DND-41 (cell line): ENCODE measurements at regions not wholly inside any gene's neighbourhood (a gene's known extent, or its start where the extent isn't known, plus 50 kb on each side); places are given as distances from the start of the nearest gene placed in this dataset.

Source experiments
- ATAC-seq: fragments of 200-7000 bp; cut with Tn5 transposase; 3 replicates; pipeline ENCODE4 v1.9.1; 2021; ENCODE audit warnings: low read depth; ENCODE audit not compliant: insufficient read depth
- DNase-seq: peaks from one replicate; pipeline ENCODE4 v3.0.0-alpha.2; 2020
- H2AFZ ChIP-seq: 2 replicates; pipeline ENCODE4 v1.6.0; 2012; ENCODE audit warnings: low read depth, low read length
- H3K27ac ChIP-seq: 2 replicates; pipeline ENCODE4 v1.5.1; 2012; ENCODE audit warnings: low read length, inconsistent platforms
- H3K27me3 ChIP-seq: fragments of 200-600 bp; sonication (generic); 2 replicates; pipeline ENCODE4 v1.6.0; 2012; ENCODE audit warnings: low read length, mild to moderate bottlenecking, inconsistent platforms; ENCODE audit not compliant: insufficient read depth, poor library complexity
- H3K36me3 ChIP-seq: 2 replicates; pipeline ENCODE4 v1.5.1; 2012; ENCODE audit warnings: low read length, inconsistent platforms; ENCODE audit not compliant: insufficient read depth
- H3K4me1 ChIP-seq: 2 replicates; pipeline ENCODE4 v1.5.1; 2012; ENCODE audit warnings: mild to moderate bottlenecking, low read length; ENCODE audit not compliant: insufficient read depth
- H3K4me2 ChIP-seq: 2 replicates; pipeline ENCODE4 v1.6.0; 2012; ENCODE audit warnings: mild to moderate bottlenecking, moderate library complexity, low read length, inconsistent platforms; ENCODE audit not compliant: insufficient read depth
- H3K4me3 ChIP-seq, 2 experiments: fragments of 200-600 bp in 1 of 2; shearing (Covaris generic) in 1 of 2; 2 replicates each; pipeline ENCODE4 v1.5.1; 2012 to 2016; ENCODE audit warnings: inconsistent platforms in 2 of 2, low read length in 2 of 2, mild to moderate bottlenecking in 2 of 2, low read depth in 1 of 2, moderate library complexity in 1 of 2
- H3K79me2 ChIP-seq: 2 replicates; pipeline ENCODE4 v1.6.0; 2012; ENCODE audit warnings: low read length, inconsistent platforms; ENCODE audit not compliant: insufficient read depth
- H3K9ac ChIP-seq: 2 replicates; pipeline ENCODE4 v1.6.0; 2012; ENCODE audit warnings: low read depth, mild to moderate bottlenecking, inconsistent platforms, low read length, moderate library complexity
- H3K9me3 ChIP-seq: 2 replicates; pipeline ENCODE4 v1.5.1; 2012; ENCODE audit warnings: low read length, moderate library complexity, mild to moderate bottlenecking, inconsistent platforms; ENCODE audit not compliant: insufficient read depth, severe bottlenecking
- H4K20me1 ChIP-seq: 2 replicates; pipeline ENCODE4 v1.6.0; 2012; ENCODE audit warnings: low read length; ENCODE audit not compliant: insufficient read depth
- CTCF ChIP-seq: IDR thresholded peaks from 2 replicates; pipeline ENCODE4 v1.5.1; 2012; ENCODE audit warnings: borderline replicate concordance, low read length, moderate library complexity, mild to moderate bottlenecking; ENCODE audit not compliant: poor library complexity, severe bottlenecking; ENCODE audit errors: extremely low read depth
- EZH2 ChIP-seq: IDR thresholded peaks from 3 replicates; pipeline ENCODE4 v1.6.1; 2012; ENCODE audit warnings: borderline replicate concordance, low read depth, mild to moderate bottlenecking, moderate library complexity, low read length, inconsistent platforms; ENCODE audit not compliant: severe bottlenecking

DNA sequence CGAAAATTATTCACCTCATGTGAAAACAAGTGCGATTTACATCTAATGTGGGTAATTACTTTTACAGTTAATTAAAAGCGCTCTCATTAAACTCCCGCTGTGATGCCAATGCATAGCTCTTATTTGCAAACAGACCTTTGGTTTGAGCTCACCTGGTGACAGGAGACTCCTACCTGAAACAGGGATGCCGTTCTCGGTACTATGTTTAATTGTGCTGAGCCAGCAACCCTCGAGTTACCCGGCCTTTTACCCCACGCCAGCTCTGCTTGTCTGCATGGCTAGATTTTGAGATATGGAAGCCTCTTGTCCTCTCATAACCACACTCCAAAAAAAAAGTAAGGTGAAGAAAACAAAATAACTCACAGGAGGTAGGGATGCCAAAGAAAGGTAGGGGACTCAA lies 690.4 kb upstream of the RBFOX1 start:
- no peaks in the 10 kb centered on the region for H3K36me3 ChIP-seq
- TF ChIP-seq EZH2 (no peak), CTCF (no peak)
- ATAC-seq (no peak), DNase-seq (no peak)
- no peaks in the 10 kb centered on the region for H4K20me1 ChIP-seq
- H3K4me3 ChIP-seq: no peak overlapping the region
- no peaks in the 10 kb centered on the region for H3K79me2 ChIP-seq
- no peak overlapping the region for H3K9ac ChIP-seq
- H3K27me3 ChIP-seq: no peaks in the 10 kb centered on the region
- H2AFZ ChIP-seq: no peak overlapping the region
- H3K4me1 ChIP-seq: no peaks in the 10 kb centered on the region
- no peak overlapping the region for H3K4me2 ChIP-seq
- H3K9me3 ChIP-seq: no peaks in the 10 kb centered on the region
- no peak overlapping the region for H3K27ac ChIP-seq

GRCh38 chr16:6641091-6641490 lies 691.6 kb upstream of the RBFOX1 start:
- no peak for DNase-seq
- TF ChIP-seq EZH2 (no peak), CTCF (no peak)
- Histone ChIP-seq H3K79me2 (no peaks in the 10 kb centered on the region), H3K27ac (no peak overlapping the region), H3K4me2 (no peak overlapping the region), H3K36me3 (no peaks in the 10 kb centered on the region), H3K4me1 (no peaks in the 10 kb centered on the region), H3K4me3 (no peak overlapping the region), H2AFZ (no peak overlapping the region), H3K9ac (no peak overlapping the region), H4K20me1 (no peaks in the 10 kb centered on the region), H3K9me3 (no peaks in the 10 kb centered on the region), H3K27me3 (no peaks in the 10 kb centered on the region)
- ATAC-seq: no peak

DNA sequence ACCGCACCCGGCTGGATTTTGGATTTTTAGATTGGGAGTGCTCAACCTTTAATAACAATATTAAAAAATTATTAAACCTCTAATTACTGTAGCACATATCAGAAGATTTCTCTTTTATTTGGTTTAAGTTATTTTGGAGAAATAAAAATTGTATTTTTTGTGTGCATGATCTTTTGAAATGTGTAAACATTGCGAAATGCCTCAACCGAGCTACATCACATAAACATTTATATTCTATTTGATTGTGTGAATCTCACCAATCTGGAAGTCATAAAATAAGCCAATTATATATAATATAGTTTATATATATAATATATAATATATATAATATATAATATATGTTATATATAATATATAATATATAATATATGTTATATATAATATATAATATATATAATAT lies 696.2 kb upstream of the RBFOX1 start:
- Histone ChIP-seq H3K27me3 (no peaks in the 10 kb centered on the region), H3K4me1 (no peaks in the 10 kb centered on the region), H2AFZ (no peak overlapping the region), H3K27ac (no peak overlapping the region), H4K20me1 (no peaks in the 10 kb centered on the region), H3K9ac (no peak overlapping the region), H3K4me3 (no peak overlapping the region), H3K79me2 (no peaks in the 10 kb centered on the region), H3K9me3 (no peaks in the 10 kb centered on the region), H3K4me2 (no peak overlapping the region), H3K36me3 (no peaks in the 10 kb centered on the region)
- TF ChIP-seq EZH2: no peak
- no peak for TF ChIP-seq CTCF
- ATAC-seq (no peak), DNase-seq (no peak)

- no peak for DNase-seq
- Histone ChIP-seq H3K27me3 (no peaks in the 10 kb centered on the region), H4K20me1 (no peaks in the 10 kb centered on the region), H3K4me1 (no peaks in the 10 kb centered on the region), H3K36me3 (no peaks in the 10 kb centered on the region), H3K9ac (no peak overlapping the region), H3K27ac (no peak overlapping the region), H3K79me2 (no peaks in the 10 kb centered on the region), H2AFZ (no peak overlapping the region), H3K4me3 (no peak overlapping the region), H3K4me2 (no peak overlapping the region), H3K9me3 (no peaks in the 10 kb centered on the region)
- TF ChIP-seq CTCF: no peak
- TF ChIP-seq EZH2: no peak
- ATAC-seq: no peak
Observed at GRCh38 chr16:6634151-6634550, 698.5 kb upstream of the RBFOX1 start.
